ENCODE measurements at regions not wholly inside any gene's neighbourhood (a gene's known extent, or its start where the extent isn't known, plus 50 kb on each side); places are given as distances from the start of the nearest gene placed in this dataset.

DNA sequence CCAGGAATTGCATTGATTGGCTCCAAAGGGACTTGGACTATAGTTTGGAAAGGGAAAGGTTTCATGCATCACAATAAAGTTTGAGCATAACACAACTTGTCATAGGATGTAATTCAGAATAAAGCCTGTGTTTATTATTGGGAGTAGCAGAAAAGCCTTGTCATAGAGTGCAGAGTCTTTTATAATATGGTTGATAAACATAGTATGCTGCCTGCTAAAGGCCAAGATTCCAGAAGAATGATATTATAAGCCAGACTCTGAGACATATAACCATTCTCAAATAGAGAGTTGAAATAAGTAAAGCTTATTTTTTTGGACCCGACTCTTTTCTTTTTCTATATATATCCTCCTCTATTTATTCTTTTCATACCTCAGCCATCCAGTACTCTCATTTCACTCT, 207.3 kb downstream of the LRIG3 start:
- Histone ChIP-seq H3K27ac (replicated peaks) (no peak overlapping the region), H3K4me3 (replicated peaks; ENCODE audit: insufficient read depth, low read length) (no peak overlapping the region), H3K27me3 (ENCODE audit: insufficient read depth, poor library complexity, severe bottlenecking) (no peaks in the 10 kb centered on the region)
- DNase-seq (ENCODE audit: low read depth in 1 of 2, low spot score in 1 of 2): no peak
- no peak for TF ChIP-seq POLR2AphosphoS5 (IDR thresholded peaks at IDR 0.05; ENCODE audit: low read depth)
- TF ChIP-seq, protein P1, sequence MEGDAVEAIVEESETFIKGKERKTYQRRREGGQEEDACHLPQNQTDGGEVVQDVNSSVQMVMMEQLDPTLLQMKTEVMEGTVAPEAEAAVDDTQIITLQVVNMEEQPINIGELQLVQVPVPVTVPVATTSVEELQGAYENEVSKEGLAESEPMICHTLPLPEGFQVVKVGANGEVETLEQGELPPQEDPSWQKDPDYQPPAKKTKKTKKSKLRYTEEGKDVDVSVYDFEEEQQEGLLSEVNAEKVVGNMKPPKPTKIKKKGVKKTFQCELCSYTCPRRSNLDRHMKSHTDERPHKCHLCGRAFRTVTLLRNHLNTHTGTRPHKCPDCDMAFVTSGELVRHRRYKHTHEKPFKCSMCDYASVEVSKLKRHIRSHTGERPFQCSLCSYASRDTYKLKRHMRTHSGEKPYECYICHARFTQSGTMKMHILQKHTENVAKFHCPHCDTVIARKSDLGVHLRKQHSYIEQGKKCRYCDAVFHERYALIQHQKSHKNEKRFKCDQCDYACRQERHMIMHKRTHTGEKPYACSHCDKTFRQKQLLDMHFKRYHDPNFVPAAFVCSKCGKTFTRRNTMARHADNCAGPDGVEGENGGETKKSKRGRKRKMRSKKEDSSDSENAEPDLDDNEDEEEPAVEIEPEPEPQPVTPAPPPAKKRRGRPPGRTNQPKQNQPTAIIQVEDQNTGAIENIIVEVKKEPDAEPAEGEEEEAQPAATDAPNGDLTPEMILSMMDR (IDR thresholded peaks at IDR 0.05; ENCODE audit: insufficient read depth, low read length): no peak
- no peak for TF ChIP-seq GABPA (IDR thresholded peaks at IDR 0.05; ENCODE audit: low read depth)
- TF ChIP-seq SPI1 (IDR thresholded peaks at IDR 0.05; ENCODE audit: borderline replicate concordance, low read depth): no peak
- TF ChIP-seq, protein P2, sequence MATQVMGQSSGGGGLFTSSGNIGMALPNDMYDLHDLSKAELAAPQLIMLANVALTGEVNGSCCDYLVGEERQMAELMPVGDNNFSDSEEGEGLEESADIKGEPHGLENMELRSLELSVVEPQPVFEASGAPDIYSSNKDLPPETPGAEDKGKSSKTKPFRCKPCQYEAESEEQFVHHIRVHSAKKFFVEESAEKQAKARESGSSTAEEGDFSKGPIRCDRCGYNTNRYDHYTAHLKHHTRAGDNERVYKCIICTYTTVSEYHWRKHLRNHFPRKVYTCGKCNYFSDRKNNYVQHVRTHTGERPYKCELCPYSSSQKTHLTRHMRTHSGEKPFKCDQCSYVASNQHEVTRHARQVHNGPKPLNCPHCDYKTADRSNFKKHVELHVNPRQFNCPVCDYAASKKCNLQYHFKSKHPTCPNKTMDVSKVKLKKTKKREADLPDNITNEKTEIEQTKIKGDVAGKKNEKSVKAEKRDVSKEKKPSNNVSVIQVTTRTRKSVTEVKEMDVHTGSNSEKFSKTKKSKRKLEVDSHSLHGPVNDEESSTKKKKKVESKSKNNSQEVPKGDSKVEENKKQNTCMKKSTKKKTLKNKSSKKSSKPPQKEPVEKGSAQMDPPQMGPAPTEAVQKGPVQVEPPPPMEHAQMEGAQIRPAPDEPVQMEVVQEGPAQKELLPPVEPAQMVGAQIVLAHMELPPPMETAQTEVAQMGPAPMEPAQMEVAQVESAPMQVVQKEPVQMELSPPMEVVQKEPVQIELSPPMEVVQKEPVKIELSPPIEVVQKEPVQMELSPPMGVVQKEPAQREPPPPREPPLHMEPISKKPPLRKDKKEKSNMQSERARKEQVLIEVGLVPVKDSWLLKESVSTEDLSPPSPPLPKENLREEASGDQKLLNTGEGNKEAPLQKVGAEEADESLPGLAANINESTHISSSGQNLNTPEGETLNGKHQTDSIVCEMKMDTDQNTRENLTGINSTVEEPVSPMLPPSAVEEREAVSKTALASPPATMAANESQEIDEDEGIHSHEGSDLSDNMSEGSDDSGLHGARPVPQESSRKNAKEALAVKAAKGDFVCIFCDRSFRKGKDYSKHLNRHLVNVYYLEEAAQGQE (IDR thresholded peaks at IDR 0.05; ENCODE audit: insufficient replicate concordance, low read depth): no peak

DNA sequence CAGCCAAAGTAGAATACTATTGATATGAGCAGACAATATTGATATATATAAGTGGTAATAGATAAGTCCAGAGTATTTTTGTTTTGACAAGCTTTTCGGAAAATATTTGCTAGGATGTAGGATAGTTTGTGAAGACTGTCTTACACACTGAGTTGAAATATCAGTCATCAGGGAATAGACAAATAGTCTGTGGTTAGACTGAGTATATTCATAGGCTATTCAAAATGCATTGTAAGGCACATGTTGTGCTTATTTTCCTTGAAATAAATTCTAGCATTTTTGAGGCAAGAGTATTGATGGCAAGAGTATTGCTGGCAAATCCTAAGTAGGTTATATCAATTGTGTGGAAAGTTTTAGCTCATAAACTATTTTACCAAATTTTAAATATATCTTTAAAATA, 201.1 kb downstream of the LRIG3 start:
- TF ChIP-seq SPI1 (IDR thresholded peaks at IDR 0.05; ENCODE audit: borderline replicate concordance, low read depth) (no peak), POLR2AphosphoS5 (IDR thresholded peaks at IDR 0.05; ENCODE audit: low read depth) (no peak), GABPA (IDR thresholded peaks at IDR 0.05; ENCODE audit: low read depth) (no peak)
- TF ChIP-seq, protein P1 (IDR thresholded peaks at IDR 0.05; ENCODE audit: insufficient read depth, low read length): no peak
- TF ChIP-seq, protein P2 (IDR thresholded peaks at IDR 0.05; ENCODE audit: insufficient replicate concordance, low read depth): no peak
- H3K27me3 ChIP-seq (ENCODE audit: insufficient read depth, poor library complexity, severe bottlenecking): no peaks in the 10 kb centered on the region
- DNase-seq (ENCODE audit: low read depth in 1 of 2, low spot score in 1 of 2): no peak

DNA sequence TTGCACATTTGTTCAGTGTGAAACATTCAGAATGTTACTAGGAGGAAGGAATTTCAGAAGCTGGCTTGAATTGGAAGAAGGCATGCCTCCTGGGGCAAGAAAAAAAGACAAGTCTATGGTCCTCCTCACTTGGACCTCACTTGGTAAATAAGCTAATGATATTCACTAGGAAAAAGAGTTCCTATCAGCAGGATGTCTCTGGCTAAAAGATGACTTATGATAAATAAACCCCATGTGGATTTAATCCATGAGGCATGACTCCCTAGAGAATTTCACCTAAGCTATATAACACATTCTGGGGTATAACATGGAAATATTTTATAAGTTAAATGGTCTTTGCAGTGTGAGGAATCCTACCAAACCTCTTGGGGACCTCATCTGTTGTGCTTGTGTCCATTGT, 199.9 kb downstream of the LRIG3 start:
- Histone ChIP-seq H3K27me3 (ENCODE audit: insufficient read depth, poor library complexity, severe bottlenecking) (no peaks in the 10 kb centered on the region), H3K27ac (replicated peaks) (no peak overlapping the region), H3K4me3 (replicated peaks; ENCODE audit: insufficient read depth, low read length) (no peak overlapping the region)
- TF ChIP-seq, protein P1 (IDR thresholded peaks at IDR 0.05; ENCODE audit: insufficient read depth, low read length): no peak
- TF ChIP-seq GABPA (IDR thresholded peaks at IDR 0.05; ENCODE audit: low read depth): no peak
- no peak for TF ChIP-seq SPI1 (IDR thresholded peaks at IDR 0.05; ENCODE audit: borderline replicate concordance, low read depth)
- TF ChIP-seq POLR2AphosphoS5 (IDR thresholded peaks at IDR 0.05; ENCODE audit: low read depth): no peak
- TF ChIP-seq, protein P2 (IDR thresholded peaks at IDR 0.05; ENCODE audit: insufficient replicate concordance, low read depth): no peak
- no peak for DNase-seq (ENCODE audit: low read depth in 1 of 2, low spot score in 1 of 2)

More for the DNA sequence above, 201.1 kb downstream of the LRIG3 start:
- Histone ChIP-seq H3K4me3 (replicated peaks; ENCODE audit: insufficient read depth, low read length) (no peak overlapping the region), H3K27ac (replicated peaks) (no peak overlapping the region)

All from HL-60 (cell line).